Prostate gland (tissue), 2 donors: ENCODE measurements at regions not wholly inside any gene's neighbourhood (a gene's known extent, or its start where the extent isn't known, plus 50 kb on each side); places are given as distances from the start of the nearest gene placed in this dataset.

Experiments
- POLR2A ChIP-seq: fragments of 450-650 bp; IDR thresholded peaks from one replicate; pipeline ENCODE4 v1.6.1; 2016; ENCODE audit warnings: antibody characterized with exemption, mild to moderate bottlenecking
- TF ChIP-seq, protein P1 (sequence below), 4 experiments: fragments of 200-600 bp in 2 of 4; fragments of 450-650 bp in 2 of 4; sonication (generic) in 2 of 4; IDR thresholded peaks; 1 replicate in 3 of 4; 2 replicates in 1 of 4; pipeline ENCODE4 v1.5.1; 2016 to 2019; ENCODE audit warnings: antibody characterized with exemption in 4 of 4, mild to moderate bottlenecking in 2 of 4, moderate library complexity in 2 of 4

- TF ChIP-seq, protein P1, sequence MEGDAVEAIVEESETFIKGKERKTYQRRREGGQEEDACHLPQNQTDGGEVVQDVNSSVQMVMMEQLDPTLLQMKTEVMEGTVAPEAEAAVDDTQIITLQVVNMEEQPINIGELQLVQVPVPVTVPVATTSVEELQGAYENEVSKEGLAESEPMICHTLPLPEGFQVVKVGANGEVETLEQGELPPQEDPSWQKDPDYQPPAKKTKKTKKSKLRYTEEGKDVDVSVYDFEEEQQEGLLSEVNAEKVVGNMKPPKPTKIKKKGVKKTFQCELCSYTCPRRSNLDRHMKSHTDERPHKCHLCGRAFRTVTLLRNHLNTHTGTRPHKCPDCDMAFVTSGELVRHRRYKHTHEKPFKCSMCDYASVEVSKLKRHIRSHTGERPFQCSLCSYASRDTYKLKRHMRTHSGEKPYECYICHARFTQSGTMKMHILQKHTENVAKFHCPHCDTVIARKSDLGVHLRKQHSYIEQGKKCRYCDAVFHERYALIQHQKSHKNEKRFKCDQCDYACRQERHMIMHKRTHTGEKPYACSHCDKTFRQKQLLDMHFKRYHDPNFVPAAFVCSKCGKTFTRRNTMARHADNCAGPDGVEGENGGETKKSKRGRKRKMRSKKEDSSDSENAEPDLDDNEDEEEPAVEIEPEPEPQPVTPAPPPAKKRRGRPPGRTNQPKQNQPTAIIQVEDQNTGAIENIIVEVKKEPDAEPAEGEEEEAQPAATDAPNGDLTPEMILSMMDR (IDR thresholded peaks at IDR 0.05), result no peak
- no peak for TF ChIP-seq POLR2A
These were observed 130.6 kb downstream of the ERMARD start for GRCh38 chr6:169881976-169882375.
